GM18868 (cell line): ENCODE measurements at regions not wholly inside any gene's neighbourhood (a gene's known extent, or its start where the extent isn't known, plus 50 kb on each side); places are given as distances from the start of the nearest gene placed in this dataset.

ENCODE experiments used
- ATAC-seq: cut with Tn5 transposase; IDR thresholded peaks from one replicate; pipeline ENCODE4 v1.9.1; 2021; ENCODE audit warnings: mild to moderate bottlenecking, moderate library complexity; ENCODE audit not compliant: unreplicated experiment

- ATAC-seq: peak; percentile 69
Measured at GRCh38 chr12:98418357-98419075, 96.9 kb upstream of the TMPO start.

GRCh38 chr12:98419081-98419794 lies 96.2 kb upstream of the TMPO start:
- ATAC-seq: no peak

DNA sequence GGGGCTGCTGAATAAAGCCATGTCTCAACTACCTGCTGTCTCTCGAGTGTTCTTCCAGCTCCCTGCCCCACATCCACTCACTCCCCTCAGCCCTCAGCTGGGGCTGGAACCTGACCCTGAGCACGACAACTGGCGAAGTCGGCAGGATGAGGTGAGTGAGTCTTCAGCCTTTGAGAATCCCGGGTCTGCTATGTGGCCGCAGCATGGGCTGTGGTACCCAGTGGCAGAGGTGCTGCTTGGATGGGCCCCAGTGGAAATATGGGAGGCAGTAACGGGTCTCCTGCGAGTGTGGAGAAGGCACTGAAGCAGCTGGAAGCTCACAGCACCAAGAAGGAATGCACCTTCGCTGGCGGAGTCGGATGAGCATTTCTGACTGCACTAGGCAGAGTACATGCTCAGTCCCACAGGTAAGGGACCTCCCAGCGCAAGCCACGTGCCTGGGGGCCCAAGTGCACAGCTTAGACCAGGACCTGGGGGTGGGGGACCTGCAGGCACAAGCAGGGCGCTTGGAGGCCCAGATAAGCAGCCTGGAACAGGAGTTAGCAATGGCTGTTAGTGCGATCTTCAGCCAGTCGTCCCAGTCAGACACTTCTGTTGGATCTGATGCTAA lies 95.5 kb upstream of the TMPO start:
- no peak for ATAC-seq

- no peak for ATAC-seq
Measured at GRCh38 chr12:98420461-98420860, 94.9 kb upstream of the TMPO start.

DNA sequence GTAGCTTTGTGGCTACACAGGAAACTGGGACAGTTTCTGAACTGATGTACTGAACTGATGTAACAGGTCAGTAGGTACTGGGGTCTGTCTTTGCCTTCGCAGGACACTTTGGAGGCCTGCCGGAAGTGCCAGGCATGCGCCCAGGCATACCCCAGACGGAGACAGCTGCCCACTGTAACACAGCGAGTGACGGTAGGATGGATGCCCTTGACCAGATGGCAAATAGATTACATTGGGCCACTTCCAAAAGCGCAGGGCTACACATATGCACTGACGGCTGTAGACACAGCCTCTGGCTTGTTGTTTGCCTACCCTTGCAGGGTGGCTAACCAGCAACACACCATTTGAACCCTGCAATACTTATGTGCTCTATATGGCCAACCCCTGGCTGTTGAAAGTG lies 94.1 kb upstream of the TMPO start:
- no peak for ATAC-seq

DNA sequence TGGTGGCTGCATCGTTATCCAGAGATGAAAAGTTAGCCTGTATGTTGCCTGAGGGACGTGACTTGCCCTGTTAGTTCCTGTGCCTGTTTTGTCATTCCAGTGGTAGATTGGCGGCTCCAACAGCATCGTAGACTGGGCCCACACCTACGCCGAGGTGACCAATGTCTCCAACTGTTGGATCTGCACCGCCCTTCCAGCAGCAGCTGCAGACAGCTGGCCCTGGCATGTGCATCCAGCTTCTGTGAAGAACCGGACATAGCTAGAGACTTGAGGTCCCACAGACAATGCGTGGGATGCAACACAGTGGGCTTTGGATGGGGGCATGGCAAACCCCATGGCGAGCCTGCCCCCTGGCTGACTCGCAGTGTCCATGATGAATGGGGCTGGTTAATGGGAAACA lies 93.0 kb upstream of the TMPO start:
- ATAC-seq: no peak

DNA sequence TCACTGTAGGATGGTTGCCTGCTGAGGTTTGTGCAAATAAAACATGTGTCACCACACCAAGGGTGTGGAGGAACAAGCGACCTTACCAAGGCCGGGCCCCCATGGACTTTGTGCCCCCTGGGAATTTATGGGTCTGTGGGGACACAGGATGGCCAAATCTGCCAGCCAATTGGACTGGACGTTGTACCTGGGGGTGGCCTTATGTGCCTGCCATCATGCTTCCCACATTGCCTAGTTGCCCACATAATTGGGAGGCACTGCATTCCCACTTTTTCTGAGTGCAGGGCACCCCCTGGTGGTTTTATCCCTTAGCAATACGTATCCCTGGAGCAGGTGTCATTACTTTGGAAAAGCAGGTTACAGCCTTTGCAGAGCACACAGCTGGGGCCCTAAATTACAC lies 92.6 kb upstream of the TMPO start:
- ATAC-seq: no peak

DNA sequence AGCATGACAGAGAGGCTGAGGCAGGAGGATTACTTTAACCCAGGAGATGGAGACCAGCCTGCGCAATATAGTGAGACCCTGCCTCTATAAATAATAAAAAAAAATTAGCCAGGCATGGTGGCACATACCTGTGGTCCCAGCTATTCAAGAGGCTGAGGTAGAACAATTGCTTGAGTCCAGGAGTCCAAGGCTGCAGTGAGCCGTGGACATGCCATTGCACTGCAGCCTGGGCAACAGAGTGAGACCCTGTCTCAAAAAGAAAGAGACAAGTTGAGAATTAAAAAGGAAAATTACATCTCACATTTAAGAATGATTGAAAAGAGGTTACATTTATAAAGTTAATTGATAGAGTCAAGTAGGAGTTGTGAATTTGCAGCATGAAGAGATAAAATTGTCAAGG lies 91.4 kb upstream of the TMPO start:
- no peak for ATAC-seq

DNA sequence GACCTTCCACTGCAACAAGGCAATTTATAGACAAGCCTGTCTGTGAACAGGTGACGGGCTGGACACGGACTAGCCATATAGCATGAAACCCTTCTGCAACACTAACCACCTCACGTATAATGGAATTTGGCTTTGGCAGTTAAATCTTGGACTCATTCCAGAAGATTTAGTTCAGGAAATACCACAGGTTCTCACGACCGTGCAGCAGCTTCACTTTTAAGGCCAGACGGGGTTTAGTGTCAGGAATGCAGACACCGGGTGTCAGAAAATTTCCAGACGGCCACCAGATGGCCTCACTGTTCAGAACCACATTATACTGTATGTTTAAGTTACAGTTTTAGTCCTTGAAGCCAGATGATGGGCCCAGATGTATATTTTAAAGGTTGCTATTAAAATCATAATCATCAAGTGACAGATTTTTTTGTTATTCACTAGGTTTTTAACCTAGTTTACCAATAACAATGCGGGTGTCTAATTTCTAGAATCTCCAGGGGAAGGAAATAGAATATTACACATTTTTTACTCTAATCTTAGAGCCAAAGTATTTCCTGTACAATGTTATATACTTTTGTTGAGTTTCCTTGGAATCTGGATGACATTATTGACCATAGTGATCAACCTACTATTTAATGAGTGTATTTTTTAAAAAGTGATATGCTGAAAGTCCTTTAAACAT lies 90.5 kb upstream of the TMPO start:
- ATAC-seq: peak; percentile 93

- no peak for ATAC-seq
Measured at GRCh38 chr12:98425859-98426258, 89.5 kb upstream of the TMPO start.

DNA sequence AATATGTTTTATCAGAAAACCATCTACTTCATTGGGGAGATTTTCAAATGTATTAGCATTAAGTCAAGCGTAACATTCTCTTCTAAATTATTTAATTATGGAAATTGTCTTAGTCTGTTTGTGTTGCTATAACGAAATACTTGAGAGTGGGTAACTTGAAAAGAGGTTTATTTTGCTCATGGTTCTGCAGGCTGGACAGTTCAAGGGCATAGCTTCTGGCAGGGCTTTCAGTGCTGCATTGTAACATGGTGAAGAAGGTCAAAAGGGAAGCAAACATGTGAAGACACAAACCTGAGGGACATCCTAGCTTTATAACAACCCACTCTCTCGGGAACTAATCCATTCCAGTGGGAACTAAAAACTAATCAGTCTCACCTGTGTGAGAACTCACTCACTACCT lies 84.3 kb upstream of the TMPO start:
- no peak for ATAC-seq

DNA sequence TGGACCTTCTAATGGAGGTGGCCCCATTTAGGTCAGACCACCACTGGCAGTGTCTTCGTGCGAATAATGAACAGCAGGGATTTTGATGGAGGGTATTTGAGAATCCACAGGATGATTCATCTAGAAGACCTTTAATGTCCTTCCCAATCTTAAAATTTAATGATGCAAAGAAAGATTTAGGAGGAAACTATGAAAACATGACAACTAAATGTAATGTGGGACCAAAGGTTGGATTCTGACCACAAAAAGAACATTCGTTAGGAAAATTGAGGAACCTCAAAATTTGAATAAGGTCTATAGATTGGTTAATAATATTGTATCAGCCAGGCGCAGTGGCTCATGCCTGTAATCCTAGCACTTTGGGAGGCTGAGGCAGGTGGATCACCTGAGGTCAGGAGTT lies 78.2 kb upstream of the TMPO start:
- ATAC-seq: no peak

DNA sequence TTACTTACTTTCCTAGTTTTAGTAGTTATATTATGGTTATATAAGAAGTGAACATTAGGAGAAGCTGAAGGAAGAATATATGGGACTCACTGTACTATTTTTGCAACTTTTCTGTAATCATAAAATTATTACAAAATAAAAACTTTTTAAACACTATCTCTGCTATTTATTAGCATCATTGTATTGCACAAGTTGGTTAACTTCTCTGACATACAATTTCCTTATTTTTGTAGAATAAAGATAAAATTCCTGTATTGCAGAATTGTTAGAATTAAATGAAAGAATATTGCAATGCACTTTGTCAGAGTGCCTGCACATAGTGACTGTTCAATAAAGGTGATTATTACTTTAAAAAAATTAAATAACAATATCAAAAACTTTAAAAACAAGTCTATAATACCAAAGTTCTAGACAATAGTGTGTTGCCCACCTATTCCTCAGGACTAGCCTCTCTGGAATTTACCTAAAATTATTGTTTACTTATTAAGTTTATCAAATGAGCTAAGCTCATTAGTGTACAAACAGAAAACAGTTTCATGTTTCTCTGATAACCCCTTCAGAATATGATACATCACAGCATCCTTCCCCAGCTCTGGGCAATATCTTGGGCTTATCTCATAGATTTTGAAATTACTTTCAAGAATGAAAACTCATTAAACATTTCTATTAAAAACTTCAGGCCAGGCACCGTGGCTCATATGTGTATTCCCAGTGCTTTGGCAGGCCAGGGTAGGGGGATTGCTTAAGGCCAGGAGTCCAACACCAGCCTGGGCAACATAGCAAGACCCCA lies 77.4 kb upstream of the TMPO start:
- no peak for ATAC-seq

DNA sequence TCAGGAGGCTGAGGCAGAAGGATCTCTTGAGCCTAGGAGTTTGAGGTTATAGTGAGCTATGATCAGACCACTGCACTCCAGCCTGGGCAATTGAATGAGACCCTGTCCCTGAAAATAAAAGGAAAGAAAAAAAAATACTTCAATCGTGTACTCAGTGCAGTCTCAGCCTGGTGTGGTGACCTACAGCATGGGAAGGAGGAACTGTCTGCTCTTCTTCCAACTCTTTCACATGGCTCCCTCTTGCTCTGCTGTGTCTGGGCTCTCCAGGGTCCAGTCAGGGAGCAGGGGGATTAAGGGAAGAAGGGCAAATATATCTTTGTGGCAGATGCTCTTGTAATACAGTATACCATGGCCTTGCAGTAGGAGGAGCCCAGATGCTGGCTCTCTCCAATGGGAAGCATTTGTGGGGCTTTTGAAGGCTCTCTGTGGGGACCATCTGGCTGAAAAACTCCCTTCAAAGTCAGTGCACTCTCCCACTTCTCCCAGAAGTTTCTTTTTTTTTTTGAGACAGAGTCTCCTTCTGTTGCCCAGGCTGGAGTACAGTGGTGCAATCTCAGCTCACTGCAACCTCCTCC lies 76.6 kb upstream of the TMPO start:
- ATAC-seq: no peak

- ATAC-seq: no peak
Measured at GRCh38 chr12:98439471-98439951, 75.9 kb upstream of the TMPO start.

- ATAC-seq: no peak
Measured at GRCh38 chr12:98439981-98440581, 75.3 kb upstream of the TMPO start.

- ATAC-seq: no peak
Measured at GRCh38 chr12:98446060-98446459, 69.3 kb upstream of the TMPO start.

- ATAC-seq: no peak
Measured at GRCh38 chr12:98446682-98447081, 68.7 kb upstream of the TMPO start.

DNA sequence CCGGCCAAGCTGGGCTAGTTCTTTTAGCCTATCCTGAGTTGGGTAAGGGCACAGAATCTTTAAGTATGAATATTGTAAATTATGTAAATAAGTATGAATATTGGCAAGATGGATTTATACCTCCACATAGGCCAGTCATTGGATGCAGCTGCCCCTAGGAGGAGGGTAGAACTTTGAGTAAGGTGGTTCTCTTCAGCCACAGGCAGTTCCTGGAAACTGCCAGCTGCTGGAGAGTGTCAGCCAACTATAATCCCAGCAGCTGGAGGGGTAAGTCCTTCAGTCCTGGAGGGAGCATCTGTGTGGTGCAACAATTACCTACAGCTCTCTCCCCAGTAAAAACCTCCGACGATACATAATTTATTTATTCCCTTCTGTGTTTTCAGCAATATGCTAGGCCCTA lies 65.8 kb upstream of the TMPO start:
- no peak for ATAC-seq

DNA sequence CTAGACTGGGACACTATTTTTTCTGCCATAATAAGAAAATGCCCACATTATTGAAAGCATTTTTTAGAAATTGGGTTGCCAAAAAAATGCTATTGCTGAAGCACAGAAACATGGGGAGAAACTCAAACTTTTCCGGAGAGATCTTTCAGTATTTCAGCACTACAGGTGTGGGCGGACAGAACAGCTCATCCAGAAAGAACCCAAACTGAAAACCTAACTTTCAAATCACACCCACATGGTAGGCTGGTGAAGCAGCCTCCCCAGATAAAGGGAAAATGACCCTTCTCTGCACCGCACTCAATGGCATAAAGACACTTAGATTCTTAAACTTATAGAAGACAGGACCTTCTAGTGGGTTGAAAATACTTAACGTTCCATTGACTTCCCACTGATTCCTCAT lies 62.3 kb upstream of the TMPO start:
- no peak for ATAC-seq
